ENCODE measurements at regions not wholly inside any gene's neighbourhood (a gene's known extent, or its start where the extent isn't known, plus 50 kb on each side); places are given as distances from the start of the nearest gene placed in this dataset.
A peak's percentile ranks its signal among the peaks of the same experiment; 100 is the strongest.

DNA sequence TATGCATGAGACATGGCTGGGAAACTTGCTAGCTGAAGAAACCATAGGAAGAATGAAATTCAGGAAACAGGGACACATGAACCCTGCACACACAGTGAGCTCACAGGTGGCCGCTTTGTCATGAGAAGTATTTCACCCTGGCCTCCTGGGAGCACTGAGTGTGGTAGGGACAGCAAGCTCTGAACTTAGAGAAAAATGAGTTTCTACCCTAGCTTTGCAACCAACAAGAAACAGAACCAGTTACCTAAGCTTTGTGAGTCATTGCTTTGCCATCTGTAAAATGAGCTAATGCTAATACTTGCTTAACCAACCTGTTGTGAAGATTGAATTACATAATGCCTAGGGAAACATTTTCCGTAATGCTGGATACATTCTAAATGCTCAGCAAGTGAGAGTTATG lies 206.6 kb upstream of the HS3ST1 start:
- no peaks in the 10 kb centered on the region for H3K36me3 ChIP-seq (ENCODE audit: control insufficient read depth in 3 of 3, insufficient read depth in 2 of 3, low read depth in 1 of 3, low read length in 3 of 3)
- DNase-seq (no peak), FAIRE-seq (no peak)
- H3K27me3 ChIP-seq (ENCODE audit: control insufficient read depth in 3 of 3, insufficient read depth in 3 of 3, low read length in 3 of 3): no peaks in the 10 kb centered on the region
- H3K9me3 ChIP-seq (ENCODE audit: control insufficient read depth in 2 of 2, insufficient read depth in 1 of 2, low read depth in 1 of 2, low read length in 1 of 2): no peaks in the 10 kb centered on the region
- no peak overlapping the region for H3K27ac ChIP-seq (ENCODE audit: low read depth in 1 of 3, low read length in 2 of 3)
- no peak overlapping the region for H3K4me3 ChIP-seq (ENCODE audit: low read depth in 1 of 3, low read length in 3 of 3)
- 81 to 94% (median 90%) methylated on average over 2 of the region's 2 CpGs for WGBS, 3 donors
- no peaks in the 10 kb centered on the region for H3K4me1 ChIP-seq (ENCODE audit: control insufficient read depth in 3 of 3, insufficient read depth in 2 of 3, low read depth in 1 of 3, low read length in 2 of 3)

DNA sequence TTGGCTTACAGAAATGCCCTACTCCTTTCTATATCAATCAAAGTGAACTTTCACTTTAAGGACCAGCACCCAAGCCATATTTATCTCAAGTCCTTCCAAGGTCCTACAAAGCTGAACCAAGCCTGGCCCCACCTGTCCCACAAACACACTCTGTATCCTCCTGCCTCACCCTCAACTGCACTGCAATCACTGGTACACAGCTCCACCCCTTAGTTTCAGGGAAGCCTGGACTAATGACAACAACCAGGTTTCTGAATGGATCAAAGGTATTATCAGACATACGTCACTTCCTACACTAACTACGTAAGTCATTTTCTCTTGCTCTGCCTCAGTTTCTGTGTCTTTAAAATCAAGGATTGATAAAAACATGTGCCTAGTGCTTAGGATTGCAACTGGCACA lies 205.6 kb upstream of the HS3ST1 start:
- H3K36me3 ChIP-seq (ENCODE audit: control insufficient read depth in 3 of 3, insufficient read depth in 2 of 3, low read depth in 1 of 3, low read length in 3 of 3): no peaks in the 10 kb centered on the region
- 19 to 63% (median 36%) methylated on average over 2 of the region's 2 CpGs for WGBS, 3 donors
- no peaks in the 10 kb centered on the region for H3K9me3 ChIP-seq (ENCODE audit: control insufficient read depth in 2 of 2, insufficient read depth in 1 of 2, low read depth in 1 of 2, low read length in 1 of 2)
- DNase-seq: peak in 1 of 2 donors; percentile 90
- H3K27ac ChIP-seq (ENCODE audit: low read depth in 1 of 3, low read length in 2 of 3): no peak overlapping the region
- H3K4me3 ChIP-seq (ENCODE audit: low read depth in 1 of 3, low read length in 3 of 3): no peak overlapping the region
- FAIRE-seq: no peak
- H3K4me1 ChIP-seq (ENCODE audit: control insufficient read depth in 3 of 3, insufficient read depth in 2 of 3, low read depth in 1 of 3, low read length in 2 of 3): peaks cover 0 to under 1% (median 0%) of the 10 kb centered on the region in 3 donors
- no peaks in the 10 kb centered on the region for H3K27me3 ChIP-seq (ENCODE audit: control insufficient read depth in 3 of 3, insufficient read depth in 3 of 3, low read length in 3 of 3)

DNA sequence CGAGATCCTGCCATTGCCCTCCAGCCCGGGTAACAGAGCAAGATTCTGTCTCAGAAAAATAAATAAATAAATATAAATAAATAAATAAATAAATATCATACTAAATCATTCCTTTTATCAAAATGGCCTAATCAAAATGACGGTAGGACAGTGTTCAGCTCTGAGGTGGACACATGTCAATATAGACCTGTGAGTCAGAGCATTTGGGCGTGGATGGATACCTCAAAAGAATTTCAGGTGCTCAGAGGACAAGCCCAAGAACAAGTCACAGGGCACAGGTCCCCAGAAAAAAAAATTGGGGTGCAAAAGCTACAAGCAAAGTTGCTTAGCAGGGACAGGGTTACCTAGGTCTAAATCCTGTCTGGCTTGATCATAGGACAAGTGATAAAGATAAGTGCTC lies 204.7 kb upstream of the HS3ST1 start:
- Histone ChIP-seq H3K27me3 (ENCODE audit: control insufficient read depth in 3 of 3, insufficient read depth in 3 of 3, low read length in 3 of 3) (no peaks in the 10 kb centered on the region), H3K4me3 (ENCODE audit: low read depth in 1 of 3, low read length in 3 of 3) (no peak overlapping the region), H3K36me3 (ENCODE audit: control insufficient read depth in 3 of 3, insufficient read depth in 2 of 3, low read depth in 1 of 3, low read length in 3 of 3) (no peaks in the 10 kb centered on the region), H3K9me3 (ENCODE audit: control insufficient read depth in 2 of 2, insufficient read depth in 1 of 2, low read depth in 1 of 2, low read length in 1 of 2) (no peaks in the 10 kb centered on the region), H3K4me1 (ENCODE audit: control insufficient read depth in 3 of 3, insufficient read depth in 2 of 3, low read depth in 1 of 3, low read length in 2 of 3) (peaks cover 0 to 9% (median 0%) of the 10 kb centered on the region in 3 donors), H3K27ac (ENCODE audit: low read depth in 1 of 3, low read length in 2 of 3) (no peak overlapping the region)
- 76 to 77% (median 77%) methylated on average over 4 of the region's 4 CpGs for WGBS, 3 donors
- FAIRE-seq (no peak), DNase-seq (no peak)

DNA sequence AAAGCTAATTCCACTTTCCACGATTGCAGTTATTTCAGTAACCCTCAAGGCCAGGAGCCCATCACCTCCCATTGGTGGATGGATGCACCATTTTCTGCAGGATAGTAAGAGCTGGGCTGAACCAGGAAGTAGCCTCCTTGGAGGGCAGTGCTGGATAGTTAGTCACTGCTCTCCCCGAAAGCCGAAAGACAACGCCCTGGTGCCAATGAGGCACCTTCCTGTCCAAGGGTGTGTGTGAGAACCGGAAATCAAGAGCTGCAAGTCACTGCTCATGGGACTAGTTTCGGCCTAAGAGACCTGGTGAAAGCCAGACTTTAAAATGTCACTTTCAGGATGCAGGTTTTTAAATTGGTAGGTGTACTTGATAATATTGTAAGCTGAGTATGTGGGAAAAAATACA lies 203.8 kb upstream of the HS3ST1 start:
- no peak for FAIRE-seq

DNA sequence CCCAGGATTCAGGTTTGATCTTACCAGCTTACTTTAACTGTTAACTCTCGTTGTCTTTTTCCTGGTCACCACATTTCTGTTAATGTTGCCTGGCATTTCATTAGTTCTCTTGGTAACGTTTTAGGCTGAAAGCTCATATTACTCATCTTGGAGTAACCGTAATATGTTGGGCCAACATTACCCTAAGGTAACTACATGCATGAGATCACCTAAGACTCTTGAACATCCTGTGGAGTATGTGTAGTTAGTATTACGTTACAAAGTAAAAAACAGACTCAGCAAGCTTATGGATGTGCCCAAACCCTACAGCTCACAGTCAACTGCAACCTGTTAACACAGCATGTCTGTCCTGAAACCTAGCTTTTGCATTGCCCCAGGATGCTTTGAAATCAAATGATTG lies 203.3 kb upstream of the HS3ST1 start:
- FAIRE-seq (no peak), DNase-seq (no peak)
- peaks cover 0 to 5% of the 10 kb centered on the region in 2 donors for H3K9me3 ChIP-seq (ENCODE audit: control insufficient read depth in 2 of 2, insufficient read depth in 1 of 2, low read depth in 1 of 2, low read length in 1 of 2)
- H3K36me3 ChIP-seq (ENCODE audit: control insufficient read depth in 3 of 3, insufficient read depth in 2 of 3, low read depth in 1 of 3, low read length in 3 of 3): no peaks in the 10 kb centered on the region
- H3K4me3 ChIP-seq (ENCODE audit: low read depth in 1 of 3, low read length in 3 of 3): no peak overlapping the region
- peaks cover 0 to 14% (median 0%) of the 10 kb centered on the region in 3 donors for H3K4me1 ChIP-seq (ENCODE audit: control insufficient read depth in 3 of 3, insufficient read depth in 2 of 3, low read depth in 1 of 3, low read length in 2 of 3)
- no peak overlapping the region for H3K27ac ChIP-seq (ENCODE audit: low read depth in 1 of 3, low read length in 2 of 3)
- WGBS, 3 donors: 83 to 88% (median 83%) methylated on average over 4 of the region's 4 CpGs
- H3K27me3 ChIP-seq (ENCODE audit: control insufficient read depth in 3 of 3, insufficient read depth in 3 of 3, low read length in 3 of 3): no peaks in the 10 kb centered on the region

More for the DNA sequence above, 203.8 kb upstream of the HS3ST1 start:
- H3K4me3 ChIP-seq (ENCODE audit: low read depth in 1 of 3, low read length in 3 of 3): no peak overlapping the region
- DNase-seq: no peak
- no peak overlapping the region for H3K27ac ChIP-seq (ENCODE audit: low read depth in 1 of 3, low read length in 2 of 3)
- peaks cover 0 to 12% (median 0%) of the 10 kb centered on the region in 3 donors for H3K4me1 ChIP-seq (ENCODE audit: control insufficient read depth in 3 of 3, insufficient read depth in 2 of 3, low read depth in 1 of 3, low read length in 2 of 3)
- no peaks in the 10 kb centered on the region for H3K27me3 ChIP-seq (ENCODE audit: control insufficient read depth in 3 of 3, insufficient read depth in 3 of 3, low read length in 3 of 3)
- 70 to 83% (median 74%) methylated on average over 6 of the region's 6 CpGs for WGBS, 3 donors
- H3K9me3 ChIP-seq (ENCODE audit: control insufficient read depth in 2 of 2, insufficient read depth in 1 of 2, low read depth in 1 of 2, low read length in 1 of 2): peaks cover 0 to under 1% of the 10 kb centered on the region in 2 donors
- H3K36me3 ChIP-seq (ENCODE audit: control insufficient read depth in 3 of 3, insufficient read depth in 2 of 3, low read depth in 1 of 3, low read length in 3 of 3): no peaks in the 10 kb centered on the region

DNA sequence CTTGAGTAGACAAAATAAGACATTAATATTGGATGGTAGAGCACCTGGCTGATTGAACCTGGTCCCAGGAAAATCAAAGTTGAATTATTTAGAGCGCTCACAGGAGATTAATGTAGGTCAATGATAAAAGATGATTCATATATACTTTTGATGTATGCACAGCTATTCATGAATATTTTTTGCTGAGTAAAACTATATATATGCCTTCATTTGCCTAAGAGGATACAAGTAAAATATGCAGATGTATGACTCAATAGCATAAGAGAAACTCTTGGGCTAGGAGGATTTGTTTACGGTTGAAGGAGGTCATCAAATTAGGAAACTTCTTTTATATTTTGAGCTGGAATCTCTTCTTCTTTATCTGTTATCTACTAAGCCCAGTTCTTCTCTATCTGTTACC lies 202.7 kb upstream of the HS3ST1 start:
- 88 to 93% (median 89%) methylated on average over 2 of the region's 2 CpGs for WGBS, 3 donors
- DNase-seq (no peak), FAIRE-seq (no peak)
- Histone ChIP-seq H3K9me3 (ENCODE audit: control insufficient read depth in 2 of 2, insufficient read depth in 1 of 2, low read depth in 1 of 2, low read length in 1 of 2) (peaks cover 0 to 6% of the 10 kb centered on the region in 2 donors), H3K4me1 (ENCODE audit: control insufficient read depth in 3 of 3, insufficient read depth in 2 of 3, low read depth in 1 of 3, low read length in 2 of 3) (peaks cover 0 to 14% (median 0%) of the 10 kb centered on the region in 3 donors), H3K27ac (ENCODE audit: low read depth in 1 of 3, low read length in 2 of 3) (no peak overlapping the region), H3K27me3 (ENCODE audit: control insufficient read depth in 3 of 3, insufficient read depth in 3 of 3, low read length in 3 of 3) (no peaks in the 10 kb centered on the region), H3K36me3 (ENCODE audit: control insufficient read depth in 3 of 3, insufficient read depth in 2 of 3, low read depth in 1 of 3, low read length in 3 of 3) (no peaks in the 10 kb centered on the region), H3K4me3 (ENCODE audit: low read depth in 1 of 3, low read length in 3 of 3) (no peak overlapping the region)

DNA sequence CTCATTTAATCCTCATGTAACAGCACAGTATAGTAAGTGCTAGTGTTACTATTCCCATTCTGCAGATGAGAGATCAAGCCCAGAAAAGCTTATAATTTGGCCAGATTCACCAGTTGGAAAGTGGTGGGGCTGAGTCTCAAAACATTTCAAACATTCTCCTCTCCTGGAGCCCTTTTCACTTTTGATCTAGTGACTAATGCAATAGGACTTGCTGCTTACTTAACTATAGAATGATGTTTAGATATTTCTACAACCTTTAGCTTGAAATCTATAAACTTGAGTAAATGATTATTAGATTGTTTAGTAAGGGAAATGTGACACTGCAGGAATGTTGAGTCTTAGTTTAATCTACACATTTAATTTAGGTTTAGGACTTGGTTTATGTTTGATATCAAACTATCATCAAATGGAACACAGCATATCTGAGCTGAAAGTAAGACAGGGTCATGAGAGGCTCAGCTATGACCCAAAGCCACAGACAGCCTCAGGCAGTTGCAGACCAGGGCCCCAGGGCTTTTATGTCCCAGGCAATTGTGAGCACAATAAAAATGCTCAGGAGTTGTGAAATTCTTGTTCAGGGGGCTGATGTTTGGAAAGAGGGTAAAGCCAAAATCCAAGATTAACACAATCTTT lies 199.5 kb upstream of the HS3ST1 start:
- H3K4me1 ChIP-seq (ENCODE audit: control insufficient read depth in 3 of 3, insufficient read depth in 2 of 3, low read depth in 1 of 3, low read length in 2 of 3): peaks cover 0 to 17% (median 0%) of the 10 kb centered on the region in 3 donors
- peaks cover 0 to 6% of the 10 kb centered on the region in 2 donors for H3K9me3 ChIP-seq (ENCODE audit: control insufficient read depth in 2 of 2, insufficient read depth in 1 of 2, low read depth in 1 of 2, low read length in 1 of 2)
- H3K27ac ChIP-seq (ENCODE audit: low read depth in 1 of 3, low read length in 2 of 3): peak overlapping the region in 1 of 3 donors; percentile 49
- FAIRE-seq (no peak), DNase-seq (peak; percentile 35 to 43)
- no peaks in the 10 kb centered on the region for H3K27me3 ChIP-seq (ENCODE audit: control insufficient read depth in 3 of 3, insufficient read depth in 3 of 3, low read length in 3 of 3)
- H3K4me3 ChIP-seq (ENCODE audit: low read depth in 1 of 3, low read length in 3 of 3): no peak overlapping the region
- H3K36me3 ChIP-seq (ENCODE audit: control insufficient read depth in 3 of 3, insufficient read depth in 2 of 3, low read depth in 1 of 3, low read length in 3 of 3): no peaks in the 10 kb centered on the region

DNA sequence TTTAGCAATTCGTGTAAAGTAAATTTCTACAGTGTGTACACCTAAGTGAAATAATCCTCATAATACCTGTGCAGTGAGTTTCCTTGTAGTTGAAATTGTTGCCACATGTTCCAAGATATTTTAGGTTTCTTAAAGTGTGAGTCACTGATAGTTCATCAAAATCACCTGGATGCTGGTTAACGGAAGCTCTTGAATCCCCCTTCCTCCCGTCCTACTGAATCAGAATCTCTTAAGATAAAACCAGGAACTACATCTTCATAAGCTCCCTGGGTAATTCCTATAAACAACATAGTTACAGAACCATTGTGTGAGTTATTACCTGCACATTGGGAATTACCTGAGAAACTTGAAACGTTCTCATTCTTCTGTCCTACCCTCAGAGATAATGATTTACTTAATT lies 197.4 kb upstream of the HS3ST1 start:
- Histone ChIP-seq H3K9me3 (ENCODE audit: control insufficient read depth in 2 of 2, insufficient read depth in 1 of 2, low read depth in 1 of 2, low read length in 1 of 2) (peaks cover 0 to 6% of the 10 kb centered on the region in 2 donors), H3K36me3 (ENCODE audit: control insufficient read depth in 3 of 3, insufficient read depth in 2 of 3, low read depth in 1 of 3, low read length in 3 of 3) (no peaks in the 10 kb centered on the region), H3K4me1 (ENCODE audit: control insufficient read depth in 3 of 3, insufficient read depth in 2 of 3, low read depth in 1 of 3, low read length in 2 of 3) (peaks cover 0 to 17% (median 0%) of the 10 kb centered on the region in 3 donors), H3K4me3 (ENCODE audit: low read depth in 1 of 3, low read length in 3 of 3) (no peak overlapping the region), H3K27ac (ENCODE audit: low read depth in 1 of 3, low read length in 2 of 3) (no peak overlapping the region), H3K27me3 (ENCODE audit: control insufficient read depth in 3 of 3, insufficient read depth in 3 of 3, low read length in 3 of 3) (no peaks in the 10 kb centered on the region)
- FAIRE-seq (no peak), DNase-seq (no peak)
- 81 to 84% (median 83%) methylated on average over 4 of the region's 4 CpGs for WGBS, 3 donors

DNA sequence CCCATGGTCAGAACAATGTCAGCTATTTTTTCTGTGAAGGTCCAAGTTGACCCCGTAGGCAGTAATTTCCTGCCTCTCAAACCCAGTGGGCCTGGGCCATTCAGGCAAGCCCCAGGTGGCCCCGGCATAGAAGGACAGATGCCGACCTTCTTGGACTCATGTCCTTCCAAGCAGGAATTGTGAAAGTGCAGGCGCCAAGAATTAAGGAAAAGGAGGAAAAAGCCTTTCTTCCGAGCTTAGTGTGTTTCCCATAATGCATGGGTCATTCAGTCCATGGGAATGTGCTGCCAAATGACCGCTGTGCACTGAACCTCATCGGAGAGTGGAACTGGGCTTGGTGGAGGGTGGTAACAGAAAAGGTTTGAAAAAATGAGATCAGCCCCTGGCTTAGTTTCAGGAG lies 196.5 kb upstream of the HS3ST1 start:
- Histone ChIP-seq H3K27me3 (ENCODE audit: control insufficient read depth in 3 of 3, insufficient read depth in 3 of 3, low read length in 3 of 3) (no peaks in the 10 kb centered on the region), H3K4me1 (ENCODE audit: control insufficient read depth in 3 of 3, insufficient read depth in 2 of 3, low read depth in 1 of 3, low read length in 2 of 3) (peaks cover 0 to 17% (median 0%) of the 10 kb centered on the region in 3 donors), H3K4me3 (ENCODE audit: low read depth in 1 of 3, low read length in 3 of 3) (no peak overlapping the region), H3K27ac (ENCODE audit: low read depth in 1 of 3, low read length in 2 of 3) (no peak overlapping the region), H3K9me3 (ENCODE audit: control insufficient read depth in 2 of 2, insufficient read depth in 1 of 2, low read depth in 1 of 2, low read length in 1 of 2) (peaks cover 0 to 6% of the 10 kb centered on the region in 2 donors), H3K36me3 (ENCODE audit: control insufficient read depth in 3 of 3, insufficient read depth in 2 of 3, low read depth in 1 of 3, low read length in 3 of 3) (no peaks in the 10 kb centered on the region)
- WGBS, 3 donors: 82 to 93% (median 90%) methylated on average over 7 of the region's 7 CpGs
- DNase-seq: no peak
- FAIRE-seq: no peak

Data from small intestine (tissue), 7 donors.